ENCODE measurements at regions not wholly inside any gene's neighbourhood (a gene's known extent, or its start where the extent isn't known, plus 50 kb on each side); places are given as distances from the start of the nearest gene placed in this dataset.

- Histone ChIP-seq H3K4me2 (no peak overlapping the region), H4K20me1 (replicated peaks; ENCODE audit: insufficient read depth) (no peaks in the 10 kb centered on the region), H3K4me1 (ENCODE audit: insufficient read depth) (peaks cover 14% of the 10 kb centered on the region), H3K79me2 (replicated peaks; ENCODE audit: insufficient read depth) (no peaks in the 10 kb centered on the region), H3K27ac (ENCODE audit: low read depth) (no peak overlapping the region), H3K9me2 (ENCODE audit: insufficient read depth) (no peaks in the 10 kb centered on the region; the same call in 1 of the 2 replicates), H3F3A (replicated peaks; ENCODE audit: low read depth) (no peaks in the 10 kb centered on the region), H2AFZ (no peak overlapping the region), H3K36me3 (ENCODE audit: insufficient read depth) (no peaks in the 10 kb centered on the region), H3K27me3 (ENCODE audit: insufficient read depth) (no peaks in the 10 kb centered on the region), H3K4me3 (no peak overlapping the region)
- TF ChIP-seq CTCF (conservative IDR thresholded peaks at IDR 0.05; ENCODE audit: low read depth in 2 of 2), result no peak
- TF ChIP-seq CREB1 (CRISPR knock-in tag; IDR thresholded peaks at IDR 0.05; ENCODE audit: low read depth), result no peak
- TF ChIP-seq ZNF462 (CRISPR knock-in tag; IDR thresholded peaks at IDR 0.05), result no peak
- TF ChIP-seq NANOG (IDR thresholded peaks at IDR 0.05; ENCODE audit: borderline replicate concordance), result no peak
- no peak for TF ChIP-seq REST (IDR thresholded peaks at IDR 0.05; ENCODE audit: unreplicated experiment)
- H3K4me3 Mint-ChIP-seq, result no peak overlapping the region
- DNase-seq (ENCODE audit: low spot score), result no peak
- no peaks in the 10 kb centered on the region for H3K9me3 Mint-ChIP-seq
- ATAC-seq, result no peak
- H3K27ac Mint-ChIP-seq, result no peak overlapping the region
- no peaks in the 10 kb centered on the region for H3K27me3 Mint-ChIP-seq (ENCODE audit: insufficient read depth, low read depth, poor library complexity)
- H3K4me1 Mint-ChIP-seq, result peaks cover 29% of the 10 kb centered on the region
- H3K36me3 Mint-ChIP-seq (ENCODE audit: low read depth), result no peaks in the 10 kb centered on the region
Measured at GRCh38 chr6:81694207-81694606, 58.3 kb downstream of the TENT5A start.

Data from GM23338 (cell line).